Motor neuron (in vitro differentiated cells): ENCODE measurements at regions not wholly inside any gene's neighbourhood (a gene's known extent, or its start where the extent isn't known, plus 50 kb on each side); places are given as distances from the start of the nearest gene placed in this dataset.

ENCODE experiments used
- ATAC-seq, 8 experiments: fragments of 200-7000 bp; cut with Tn5 transposase; replicated peaks in 6 of 8; 2 replicates each; pipeline ENCODE4 v1.8.0; 2021; ENCODE audit warnings: mild to moderate bottlenecking in 8 of 8, moderate library complexity in 8 of 8
- H3K27ac ChIP-seq, 2 donors: fragments of 250-450 bp; sonication (Bioruptor Pico); 2 replicates each; pipeline ENCODE4 v1.9.0; 2021; ENCODE audit warnings: antibody characterized with exemption in 2 of 2, mild to moderate bottlenecking in 2 of 2, moderate library complexity in 1 of 2
- H3K4me1 ChIP-seq, 2 donors: fragments of 250-450 bp; sonication (Bioruptor Pico); replicated peaks in 1 of 2; 2 replicates each; pipeline ENCODE4 v1.6.1; 2021; ENCODE audit warnings: antibody characterized with exemption in 2 of 2, mild to moderate bottlenecking in 2 of 2, moderate library complexity in 1 of 2
- H3K4me3 ChIP-seq, 5 donors: fragments of 250-450 bp; sonication (Bioruptor Pico); 2 replicates each; pipeline ENCODE4 v1.9.0; 2021; ENCODE audit warnings: antibody characterized with exemption in 5 of 5, mild to moderate bottlenecking in 5 of 5, moderate library complexity in 4 of 5
- WGBS, 10 experiments: fragments of 450-650 bp; shearing (Covaris generic); methylation state at CpG; one replicate each; pipeline ENCODE4 v1.0.0; 2022; 5-methylcytosine and 5-hydroxymethylcytosine counted together
- in situ Hi-C, 9 experiments: fragments of 400-800 bp; cut with MboI; loops; one replicate each; pipeline ENCODE4 v1.15.0; 2021; ENCODE audit warnings: low sequenced_read_pairs in 9 of 9, low pct_unique_long_range_greater_than_20kb in 2 of 9; ENCODE audit not compliant: unreplicated experiment in 9 of 9

- Histone ChIP-seq H3K27ac (no peak overlapping the region), H3K4me1 (no peaks in the 10 kb centered on the region), H3K4me3 (no peak overlapping the region)
- WGBS, 10 experiments, result 0 to 100% (median 80%) methylated on average over 1 to 3 of the region's 3 CpGs; no CpG with 5 or more reads in 3 of the 10 experiments
- in situ Hi-C loops, result no loop called here
- ATAC-seq, result no peak
Measured at GRCh38 chr2:158890296-158890905, 78.0 kb upstream of the TANC1 start.

- H3K27ac ChIP-seq, result no peak overlapping the region
- no peaks in the 10 kb centered on the region for H3K4me1 ChIP-seq
- in situ Hi-C loops, result no loop called here
- WGBS, 10 experiments, result 20 to 89% (median 68%) methylated on average over 1 to 5 of the region's 8 CpGs; no CpG with 5 or more reads in 6 of the 10 experiments
- peak in 7 of 8 experiments; percentile 21 to 94 (median 59) for ATAC-seq
- H3K4me3 ChIP-seq, result no peak overlapping the region
Measured at GRCh38 chr2:158893026-158893425, 75.4 kb upstream of the TANC1 start.

- no peak for ATAC-seq
- Histone ChIP-seq H3K4me1 (no peaks in the 10 kb centered on the region), H3K4me3 (no peak overlapping the region), H3K27ac (no peak overlapping the region)
- WGBS, 10 experiments, result 60 to 100% (median 92%) methylated on average over 1 to 2 of the region's 2 CpGs; no CpG with 5 or more reads in 5 of the 10 experiments
- in situ Hi-C loops, result no loop called here
Measured at GRCh38 chr2:158893474-158893873, 75.0 kb upstream of the TANC1 start.

- 0 to 100% (median 61%) methylated on average over 1 to 4 of the region's 5 CpGs for WGBS, 10 experiments
- in situ Hi-C loops, result no loop called here
- Histone ChIP-seq H3K27ac (no peak overlapping the region), H3K4me1 (no peaks in the 10 kb centered on the region), H3K4me3 (no peak overlapping the region)
- ATAC-seq, result peak in 3 of 8 experiments; percentile 11 to 43 (median 39)
Measured at GRCh38 chr2:158894078-158894477, 74.4 kb upstream of the TANC1 start.

GRCh38 chr2:158894572-158894971 lies 73.9 kb upstream of the TANC1 start:
- Histone ChIP-seq H3K4me3 (no peak overlapping the region), H3K27ac (no peak overlapping the region), H3K4me1 (no peaks in the 10 kb centered on the region)
- ATAC-seq, result no peak
- WGBS, 10 experiments, result 24 to 80% (median 60%) methylated on average over 2 to 4 of the region's 4 CpGs; no CpG with 5 or more reads in 1 of the 10 experiments
- in situ Hi-C loops, result no loop called here

GRCh38 chr2:158900345-158900744 lies 68.1 kb upstream of the TANC1 start:
- H3K4me1 ChIP-seq, result peaks cover 10 to 14% of the 10 kb centered on the region in 2 donors
- no peak for ATAC-seq
- no peak overlapping the region for H3K4me3 ChIP-seq
- in situ Hi-C loops, result loop anchor here in 4 of 9 experiments (10.0 to 25.0 kb wide), 2 partner anchors 212 to 224 kb away; no protein-coding TSS in a partner anchor
- no peak overlapping the region for H3K27ac ChIP-seq
- 40 to 100% (median 79%) methylated on average over 1 to 5 of the region's 8 CpGs; no CpG with 5 or more reads in 3 of the 10 experiments for WGBS, 10 experiments

GRCh38 chr2:158902005-158902398 lies 66.4 kb upstream of the TANC1 start:
- in situ Hi-C loops, result loop anchor here in 4 of 9 experiments (10.0 to 25.0 kb wide), 2 partner anchors 210 to 223 kb away; no protein-coding TSS in a partner anchor
- no peak for ATAC-seq
- Histone ChIP-seq H3K27ac (no peak overlapping the region), H3K4me1 (peaks cover 10 to 14% of the 10 kb centered on the region in 2 donors), H3K4me3 (no peak overlapping the region)
- 94 to 100% (median 98%) methylated on average over 2 of the region's 2 CpGs; no CpG with 5 or more reads in 6 of the 10 experiments for WGBS, 10 experiments

GRCh38 chr2:158903711-158904405 lies 64.6 kb upstream of the TANC1 start:
- ATAC-seq, result peak in 5 of 8 experiments; percentile 80 to 94 (median 89)
- Histone ChIP-seq H3K4me1 (peaks cover 10 to 14% of the 10 kb centered on the region in 2 donors), H3K27ac (no peak overlapping the region), H3K4me3 (no peak overlapping the region)
- in situ Hi-C loops, result loop anchor here in 4 of 9 experiments (10.0 to 25.0 kb wide), 2 partner anchors 208 to 221 kb away; no protein-coding TSS in a partner anchor
- WGBS, 10 experiments, result 0 to 100% (median 9%) methylated on average over 1 to 2 of the region's 2 CpGs; no CpG with 5 or more reads in 5 of the 10 experiments

- in situ Hi-C loops, result loop anchor here in 4 of 9 experiments (10.0 to 25.0 kb wide), 2 partner anchors 208 to 220 kb away; no protein-coding TSS in a partner anchor
- H3K27ac ChIP-seq, result no peak overlapping the region
- peaks cover 10 to 14% of the 10 kb centered on the region in 2 donors for H3K4me1 ChIP-seq
- ATAC-seq, result no peak
- H3K4me3 ChIP-seq, result no peak overlapping the region
- WGBS, 10 experiments, result 57 to 71% (median 60%) methylated on average over 1 of the region's 1 CpG; no CpG with 5 or more reads in 7 of the 10 experiments
Measured at GRCh38 chr2:158904627-158905177, 63.7 kb upstream of the TANC1 start.

- Histone ChIP-seq H3K27ac (no peak overlapping the region), H3K4me1 (peaks cover 10 to 14% of the 10 kb centered on the region in 2 donors), H3K4me3 (no peak overlapping the region)
- in situ Hi-C loops, result loop anchor here in 4 of 9 experiments (10.0 to 25.0 kb wide), 2 partner anchors 207 to 219 kb away; no protein-coding TSS in a partner anchor
- 73 to 100% (median 93%) methylated on average over 1 to 3 of the region's 3 CpGs; no CpG with 5 or more reads in 1 of the 10 experiments for WGBS, 10 experiments
- no peak for ATAC-seq
Measured at GRCh38 chr2:158905341-158905740, 63.1 kb upstream of the TANC1 start.

- in situ Hi-C loops, result loop anchor here in 4 of 9 experiments (10.0 to 25.0 kb wide), 2 partner anchors 207 to 219 kb away; no protein-coding TSS in a partner anchor
- H3K4me1 ChIP-seq, result peaks cover 10 to 14% of the 10 kb centered on the region in 2 donors
- H3K27ac ChIP-seq, result no peak overlapping the region
- no peak overlapping the region for H3K4me3 ChIP-seq
- ATAC-seq, result no peak
- 17 to 100% (median 65%) methylated on average over 1 to 4 of the region's 4 CpGs; no CpG with 5 or more reads in 2 of the 10 experiments for WGBS, 10 experiments
Measured at GRCh38 chr2:158905784-158906183, 62.7 kb upstream of the TANC1 start.

- H3K4me1 ChIP-seq, result peaks cover 10 to 14% of the 10 kb centered on the region in 2 donors
- no peak overlapping the region for H3K27ac ChIP-seq
- in situ Hi-C loops, result loop anchor here in 4 of 9 experiments (10.0 to 25.0 kb wide), 2 partner anchors 204 to 217 kb away; no protein-coding TSS in a partner anchor
- 67 to 100% (median 83%) methylated on average over 1 to 2 of the region's 2 CpGs; no CpG with 5 or more reads in 5 of the 10 experiments for WGBS, 10 experiments
- no peak for ATAC-seq
- H3K4me3 ChIP-seq, result no peak overlapping the region
Measured at GRCh38 chr2:158907926-158908456, 60.4 kb upstream of the TANC1 start.
